ENCODE measurements at regions not wholly inside any gene's neighbourhood (a gene's known extent, or its start where the extent isn't known, plus 50 kb on each side); places are given as distances from the start of the nearest gene placed in this dataset.
"Not testable (repeated sequence)": the region's sequence is repeated elsewhere in the genome, so short reads cannot be mapped to it uniquely, and the experiment has no call there.

- DNase-seq (ENCODE audit: low spot score): no peak
Observed at GRCh38 chr3:25945836-25946235, 155.9 kb downstream of the OXSM start.

- DNase-seq (ENCODE audit: low spot score): no peak
Observed at GRCh38 chr3:25952133-25952532, 162.2 kb downstream of the OXSM start.

GRCh38 chr3:25957026-25957425 is 167.1 kb downstream of the OXSM start:
- DNase-seq (ENCODE audit: low spot score): no peak

GRCh38 chr3:25960776-25961175 is 170.9 kb downstream of the OXSM start:
- DNase-seq (ENCODE audit: low spot score): no peak

- no peak for DNase-seq (ENCODE audit: low spot score)
Observed at GRCh38 chr3:25962255-25962654, 172.4 kb downstream of the OXSM start.

- DNase-seq (ENCODE audit: low spot score): no peak
Observed at GRCh38 chr3:25964141-25964540, 174.3 kb downstream of the OXSM start.

- no peak for DNase-seq (ENCODE audit: low spot score)
Observed at GRCh38 chr3:25967385-25967784, 177.5 kb downstream of the OXSM start.

GRCh38 chr3:25971736-25972135 is 181.8 kb downstream of the OXSM start:
- DNase-seq (ENCODE audit: low spot score): no peak

GRCh38 chr3:25973122-25973521 is 183.2 kb downstream of the OXSM start:
- DNase-seq (ENCODE audit: low spot score): no peak

GRCh38 chr3:25982756-25983155 is 192.9 kb downstream of the OXSM start:
- no peak for DNase-seq (ENCODE audit: low spot score)

- DNase-seq (ENCODE audit: low spot score): no peak
Observed at GRCh38 chr3:25985621-25986020, 195.7 kb downstream of the OXSM start.

- DNase-seq (ENCODE audit: low spot score): no peak
Observed at GRCh38 chr3:25992606-25993005, 202.7 kb downstream of the OXSM start.

- no peak for DNase-seq (ENCODE audit: low spot score)
Observed at GRCh38 chr3:26004172-26004571, 214.3 kb downstream of the OXSM start.

GRCh38 chr3:26011276-26011675 is 221.4 kb downstream of the OXSM start:
- no peak for DNase-seq (ENCODE audit: low spot score)

- no peak for DNase-seq (ENCODE audit: low spot score)
Observed at GRCh38 chr3:26012241-26012745, 222.4 kb downstream of the OXSM start.

- DNase-seq (ENCODE audit: low spot score): no peak
Observed at GRCh38 chr3:26015752-26016151, 225.9 kb downstream of the OXSM start.

GRCh38 chr3:26018889-26019288 is 229.0 kb downstream of the OXSM start:
- no peak for DNase-seq (ENCODE audit: low spot score)

- not testable (repeated sequence) for DNase-seq (ENCODE audit: low spot score)
Observed at GRCh38 chr3:26024206-26024605, 234.3 kb downstream of the OXSM start.

- no peak for DNase-seq (ENCODE audit: low spot score)
Observed at GRCh38 chr3:26029321-26029720, 239.4 kb downstream of the OXSM start.

GRCh38 chr3:26042126-26042525 is 252.2 kb downstream of the OXSM start:
- not testable (repeated sequence) for DNase-seq (ENCODE audit: low spot score)

- DNase-seq (ENCODE audit: low spot score): no peak
Observed at GRCh38 chr3:26049951-26050350, 260.1 kb downstream of the OXSM start.

GRCh38 chr3:26050776-26051175 is 260.9 kb downstream of the OXSM start:
- DNase-seq (ENCODE audit: low spot score): no peak

- DNase-seq (ENCODE audit: low spot score): no peak
Observed at GRCh38 chr3:26058901-26059321, 269.0 kb downstream of the OXSM start.

GRCh38 chr3:26061947-26062346 is 272.1 kb downstream of the OXSM start:
- no peak for DNase-seq (ENCODE audit: low spot score)

- DNase-seq (ENCODE audit: low spot score): no peak
Observed at GRCh38 chr3:26064297-26064696, 274.4 kb downstream of the OXSM start.
